ENCODE measurements at regions not wholly inside any gene's neighbourhood (a gene's known extent, or its start where the extent isn't known, plus 50 kb on each side); places are given as distances from the start of the nearest gene placed in this dataset.
A peak's percentile ranks its signal among the peaks of the same experiment; 100 is the strongest.

GRCh38 chr13:89726690-89727435, 1620.6 kb upstream of the MIR17HG start:
- DNase-seq: no peak

GRCh38 chr13:89733829-89734228, 1613.7 kb upstream of the MIR17HG start:
- no peak for DNase-seq

GRCh38 chr13:89737051-89737450, 1610.4 kb upstream of the MIR17HG start:
- no peak for DNase-seq

- DNase-seq: no peak
Observed at GRCh38 chr13:89738072-89738471, 1609.4 kb upstream of the MIR17HG start.

GRCh38 chr13:89740994-89741685, 1606.3 kb upstream of the MIR17HG start:
- DNase-seq: peak in 1 of 3 donors; percentile 1

GRCh38 chr13:89746554-89746953, 1600.9 kb upstream of the MIR17HG start:
- DNase-seq: peak; percentile 6 to 26 (median 6)

GRCh38 chr13:89748716-89749115, 1598.8 kb upstream of the MIR17HG start:
- peak in 1 of 3 donors; percentile 2 for DNase-seq

GRCh38 chr13:89749888-89750287, 1597.6 kb upstream of the MIR17HG start:
- no peak for DNase-seq

GRCh38 chr13:89750371-89750770, 1597.1 kb upstream of the MIR17HG start:
- no peak for DNase-seq

- no peak for DNase-seq
Observed at GRCh38 chr13:89751432-89751930, 1596.0 kb upstream of the MIR17HG start.

GRCh38 chr13:89752394-89752793, 1595.1 kb upstream of the MIR17HG start:
- no peak for DNase-seq

GRCh38 chr13:89755729-89756492, 1591.6 kb upstream of the MIR17HG start:
- no peak for DNase-seq

- no peak for DNase-seq
Observed at GRCh38 chr13:89763005-89763404, 1584.5 kb upstream of the MIR17HG start.

GRCh38 chr13:89783221-89783755, 1564.2 kb upstream of the MIR17HG start:
- DNase-seq: peak in 2 of 3 donors; percentile 1 to 4

GRCh38 chr13:89784161-89784809, 1563.2 kb upstream of the MIR17HG start:
- no peak for DNase-seq

- DNase-seq: peak in 2 of 3 donors; percentile 7 to 42
Observed at GRCh38 chr13:89786531-89786930, 1561.0 kb upstream of the MIR17HG start.

- DNase-seq: peak; percentile 19 to 84 (median 67)
Observed at GRCh38 chr13:89790696-89791095, 1556.8 kb upstream of the MIR17HG start.

- DNase-seq: peak in 2 of 3 donors; percentile 14 to 61
Observed at GRCh38 chr13:89791971-89792630, 1555.4 kb upstream of the MIR17HG start.

GRCh38 chr13:89796196-89796595, 1551.3 kb upstream of the MIR17HG start:
- no peak for DNase-seq

- DNase-seq: no peak
Observed at GRCh38 chr13:89803839-89804238, 1543.6 kb upstream of the MIR17HG start.

- no peak for DNase-seq
Observed at GRCh38 chr13:89806594-89806993, 1540.9 kb upstream of the MIR17HG start.
